HG03558 (cell line): ENCODE measurements at regions not wholly inside any gene's neighbourhood (a gene's known extent, or its start where the extent isn't known, plus 50 kb on each side); places are given as distances from the start of the nearest gene placed in this dataset.
"Not testable (repeated sequence)": the region's sequence is repeated elsewhere in the genome, so short reads cannot be mapped to it uniquely, and the experiment has no call there.

ENCODE experiments used
- ATAC-seq: cut with Tn5 transposase; IDR thresholded peaks from one replicate; pipeline ENCODE4 v1.9.1; 2021; ENCODE audit warnings: moderate number of reproducible peaks; ENCODE audit not compliant: unreplicated experiment; ENCODE audit errors: extremely low read depth

DNA sequence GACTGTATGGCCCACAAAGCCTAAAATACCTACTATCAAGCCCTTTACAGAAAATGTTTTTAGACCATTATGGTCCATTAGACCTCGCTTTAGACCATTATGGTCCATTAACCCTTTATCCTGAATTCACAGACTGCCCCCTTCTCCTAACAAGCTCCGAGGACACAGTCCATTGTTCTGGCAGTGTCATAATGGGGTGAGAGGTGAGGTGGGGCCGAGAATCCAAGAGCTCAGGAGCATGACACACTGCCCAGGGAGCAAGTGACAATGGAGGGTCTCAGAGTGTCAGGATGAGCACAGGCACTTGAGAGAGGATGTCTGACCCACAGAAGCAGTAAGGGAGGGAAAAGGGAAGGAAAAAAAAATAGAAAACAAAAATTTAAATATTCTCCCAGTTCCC, 212.4 kb upstream of the NT5E start:
- ATAC-seq = no peak

- ATAC-seq = no peak
Measured at GRCh38 chr6:85236636-85237035, 213.2 kb upstream of the NT5E start.

DNA sequence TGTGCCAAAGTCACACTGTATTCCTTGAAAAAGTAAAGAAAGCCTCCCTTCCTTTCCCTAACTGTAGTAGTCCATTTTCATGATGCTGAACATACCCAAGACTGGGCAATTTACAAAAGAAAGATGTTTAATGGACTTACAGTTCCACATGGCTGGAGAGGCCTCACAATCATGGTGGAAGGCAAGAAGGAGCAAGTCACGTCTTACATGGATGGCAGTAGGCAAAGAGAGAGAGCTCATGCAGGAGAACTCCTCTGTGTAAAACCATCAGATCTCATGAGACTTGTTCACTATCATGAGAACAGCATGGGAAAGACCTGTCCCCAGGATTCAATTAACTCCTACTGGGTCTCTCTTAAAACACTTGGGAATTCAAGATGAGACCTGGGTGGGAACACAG, 222.5 kb upstream of the NT5E start:
- ATAC-seq = not testable (repeated sequence)

DNA sequence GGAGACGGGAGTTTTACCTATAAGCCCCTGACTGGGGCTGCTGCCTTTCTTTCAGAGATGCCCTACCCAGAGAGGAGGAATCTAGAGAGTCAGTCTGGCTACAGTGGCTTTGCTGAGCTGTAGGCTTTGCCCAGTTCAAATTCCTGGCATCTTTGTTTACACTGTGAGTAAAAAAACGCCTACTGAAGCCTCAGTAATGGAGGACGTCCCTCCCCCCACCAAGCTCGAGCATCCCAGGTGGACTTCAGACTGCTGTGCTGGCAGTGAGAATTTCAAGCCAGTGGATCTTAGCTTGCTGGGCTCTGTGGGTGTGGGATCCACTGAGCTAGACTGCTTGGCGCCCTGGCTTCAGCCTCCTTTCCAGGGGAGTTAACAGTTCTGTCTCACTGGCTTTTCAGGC, 237.1 kb upstream of the NT5E start:
- ATAC-seq = not testable (repeated sequence)

- ATAC-seq = no peak
Measured at GRCh38 chr6:85195243-85195642, 254.6 kb upstream of the NT5E start.

- no peak for ATAC-seq
Measured at GRCh38 chr6:85193339-85193738, 256.5 kb upstream of the NT5E start.

DNA sequence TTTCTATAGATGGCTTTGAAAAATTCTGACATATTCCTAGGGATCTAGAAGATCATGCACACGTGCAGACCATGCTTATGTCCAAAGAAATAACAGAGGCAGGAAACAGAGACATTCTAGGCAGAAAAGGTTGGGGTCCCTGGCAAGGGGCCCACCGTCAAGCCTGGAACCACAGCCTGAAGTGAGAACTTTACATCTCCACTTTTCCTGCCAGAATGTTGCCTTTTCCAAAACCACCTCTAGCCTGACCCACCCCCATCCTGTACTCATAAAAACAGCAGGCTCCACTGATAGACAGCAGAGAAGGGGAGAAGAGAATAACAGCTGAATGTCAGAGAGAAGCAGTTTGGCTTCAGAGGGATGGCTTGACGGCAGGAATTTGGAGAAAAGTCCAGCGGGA, 257.3 kb upstream of the NT5E start:
- no peak for ATAC-seq

DNA sequence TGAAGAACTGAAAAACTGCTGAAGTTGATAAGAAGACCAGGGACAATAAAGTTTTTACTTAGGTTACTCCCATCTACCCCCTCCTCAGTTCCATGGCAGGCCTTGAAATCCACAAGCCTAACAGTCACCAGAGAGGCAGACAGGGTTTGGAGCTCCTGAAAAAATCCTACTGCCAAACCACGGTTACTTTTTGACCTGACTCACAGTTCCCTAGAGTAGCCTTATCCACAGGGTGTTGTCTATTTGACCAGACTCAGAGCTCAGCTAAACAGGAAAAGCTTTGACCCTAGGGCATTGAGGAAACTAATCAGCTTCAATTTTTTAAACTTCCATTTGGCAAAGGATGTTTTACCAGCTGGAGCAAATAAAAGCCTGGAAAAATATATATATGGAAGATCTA, 257.7 kb upstream of the NT5E start:
- ATAC-seq = no peak

DNA sequence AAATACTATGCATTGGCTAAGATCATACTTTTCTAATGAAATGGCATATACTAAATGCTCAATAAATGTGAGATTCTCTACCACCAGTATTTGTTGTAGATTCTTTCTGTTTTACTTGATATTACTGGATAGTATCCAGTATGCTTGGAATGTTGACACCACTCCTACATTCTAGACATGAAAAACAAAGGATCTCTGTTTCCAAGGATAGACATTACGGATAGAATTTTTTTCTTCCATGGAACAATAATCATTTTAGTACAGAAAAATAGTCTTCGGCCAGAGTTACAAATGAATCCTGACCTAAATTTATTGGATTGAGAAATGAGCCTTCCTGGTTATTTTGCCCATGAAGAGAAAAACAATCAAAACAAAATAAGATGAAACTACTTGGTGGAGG, 258.2 kb upstream of the NT5E start:
- ATAC-seq = no peak

GRCh38 chr6:85186546-85187175, 263.2 kb upstream of the NT5E start:
- no peak for ATAC-seq

GRCh38 chr6:85185977-85186376, 263.9 kb upstream of the NT5E start:
- ATAC-seq = no peak

DNA sequence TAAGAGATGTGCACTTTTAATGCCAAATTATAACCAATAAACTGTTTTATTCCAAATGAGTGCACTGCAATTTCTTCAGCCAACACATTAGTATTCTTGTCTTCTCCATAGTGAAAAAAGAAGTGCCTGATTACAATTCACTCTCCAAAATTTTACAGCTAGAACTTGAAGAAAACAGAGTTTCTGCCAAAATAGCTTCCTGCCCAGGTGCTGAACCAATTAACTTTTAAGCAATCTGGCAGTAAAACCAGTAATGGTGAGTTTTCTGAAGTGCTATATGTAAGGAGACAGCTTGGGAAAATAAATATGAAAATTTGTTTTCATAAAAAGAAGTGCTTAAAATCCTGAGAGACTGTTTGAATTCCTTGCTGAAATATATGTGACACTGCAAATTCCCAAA, 266.0 kb upstream of the NT5E start:
- ATAC-seq = no peak

DNA sequence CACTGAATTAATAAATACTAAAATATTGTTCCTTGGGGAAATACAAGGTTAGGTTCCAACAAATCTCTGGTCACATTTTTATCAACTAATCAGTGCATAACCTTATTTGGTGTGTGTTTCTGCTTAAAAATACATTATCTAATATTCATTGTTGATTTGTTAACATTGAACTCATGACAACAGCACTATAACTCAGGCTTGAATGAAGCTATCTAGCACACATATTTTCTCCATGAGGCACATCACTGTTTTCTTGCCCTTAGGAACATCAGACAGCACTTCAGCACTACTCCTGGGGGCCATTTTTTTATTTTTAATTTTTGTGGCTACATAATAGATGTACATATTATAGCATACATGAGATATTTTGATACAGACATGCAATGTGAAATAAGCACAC, 277.2 kb upstream of the NT5E start:
- ATAC-seq = no peak

DNA sequence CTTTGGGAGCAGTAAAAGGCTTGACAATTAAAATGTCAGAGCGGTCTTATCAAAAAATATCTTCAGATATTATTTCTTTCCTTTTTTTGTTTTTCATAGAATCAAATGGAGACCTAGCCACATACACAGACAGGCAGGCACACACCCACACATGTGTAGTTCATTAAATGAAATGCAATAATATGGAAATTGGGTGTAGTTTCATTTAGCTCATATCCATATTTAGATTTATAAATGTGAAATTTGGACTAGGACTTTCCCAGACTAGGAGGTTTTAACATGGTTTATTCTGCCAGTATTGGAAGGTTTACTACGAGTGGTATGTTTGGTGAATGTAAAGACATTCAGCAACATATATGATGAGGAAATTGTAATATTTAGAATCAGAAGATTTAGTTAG, 277.7 kb upstream of the NT5E start:
- no peak for ATAC-seq

DNA sequence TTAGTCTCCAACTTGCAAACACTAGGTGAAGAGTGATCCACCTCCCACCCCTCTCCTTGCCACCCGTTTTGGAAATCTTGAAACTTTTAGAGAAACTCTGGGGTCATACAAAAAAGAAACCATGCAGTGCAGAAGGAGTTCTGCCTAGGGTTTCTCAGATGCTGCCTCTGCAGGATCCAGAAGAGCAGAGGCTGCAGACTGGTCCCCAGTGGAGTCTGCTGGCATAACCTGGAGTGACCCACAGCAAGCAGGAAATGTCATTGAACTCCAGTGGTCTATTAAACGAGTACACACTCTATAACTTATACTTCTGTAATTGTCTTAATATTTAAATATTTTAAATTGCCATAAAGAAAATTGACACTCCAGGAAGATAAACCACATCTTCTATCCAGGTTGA, 280.7 kb upstream of the NT5E start:
- ATAC-seq = no peak

DNA sequence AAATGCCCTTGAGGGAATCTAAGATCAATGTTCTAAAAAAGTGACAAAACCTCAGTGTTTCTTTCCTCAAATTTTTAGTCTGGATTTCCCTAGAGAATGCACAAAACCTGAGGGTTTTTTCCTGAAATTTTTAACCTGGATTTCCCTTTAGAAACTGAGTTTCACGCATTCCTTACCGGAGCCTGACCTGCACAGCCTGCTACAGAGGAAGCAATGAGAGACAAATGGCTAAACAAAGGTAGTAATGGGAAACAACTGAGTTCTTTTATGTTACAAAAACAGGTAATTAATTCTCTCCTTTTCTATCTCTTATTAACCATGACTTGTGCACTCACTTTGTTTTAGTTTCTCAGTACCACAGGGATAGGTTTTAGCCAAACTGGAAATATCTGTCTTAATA, 281.7 kb upstream of the NT5E start:
- ATAC-seq = no peak

DNA sequence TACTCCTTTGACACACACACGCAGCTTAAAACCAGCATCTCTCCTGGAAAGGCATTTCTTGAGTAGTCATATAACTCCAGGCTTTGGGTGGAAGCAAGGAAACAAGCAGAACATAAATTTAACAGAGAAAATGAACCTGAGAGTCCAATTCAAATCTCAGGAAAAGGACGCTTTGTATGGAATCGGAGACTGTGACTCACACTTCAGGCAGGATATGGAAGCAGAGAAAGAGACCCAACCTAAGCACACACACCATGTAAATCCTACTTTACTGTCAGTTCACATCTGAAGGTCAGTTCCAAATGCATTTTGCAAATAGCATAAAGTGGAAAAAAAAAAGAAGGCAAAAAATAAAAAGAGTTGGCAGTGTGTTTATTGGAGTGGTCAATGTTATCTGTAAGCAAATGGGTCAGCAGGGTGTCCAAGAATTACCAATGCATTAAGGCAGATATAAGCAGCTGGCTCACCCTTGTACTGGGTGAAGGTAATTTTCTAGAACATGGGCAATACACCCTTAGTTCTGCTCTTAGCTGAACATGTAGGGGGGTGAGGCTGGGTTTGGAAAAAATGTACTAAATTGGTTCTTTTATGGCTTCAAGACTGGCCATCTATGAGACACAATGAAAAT, 283.7 kb upstream of the NT5E start:
- ATAC-seq = no peak

DNA sequence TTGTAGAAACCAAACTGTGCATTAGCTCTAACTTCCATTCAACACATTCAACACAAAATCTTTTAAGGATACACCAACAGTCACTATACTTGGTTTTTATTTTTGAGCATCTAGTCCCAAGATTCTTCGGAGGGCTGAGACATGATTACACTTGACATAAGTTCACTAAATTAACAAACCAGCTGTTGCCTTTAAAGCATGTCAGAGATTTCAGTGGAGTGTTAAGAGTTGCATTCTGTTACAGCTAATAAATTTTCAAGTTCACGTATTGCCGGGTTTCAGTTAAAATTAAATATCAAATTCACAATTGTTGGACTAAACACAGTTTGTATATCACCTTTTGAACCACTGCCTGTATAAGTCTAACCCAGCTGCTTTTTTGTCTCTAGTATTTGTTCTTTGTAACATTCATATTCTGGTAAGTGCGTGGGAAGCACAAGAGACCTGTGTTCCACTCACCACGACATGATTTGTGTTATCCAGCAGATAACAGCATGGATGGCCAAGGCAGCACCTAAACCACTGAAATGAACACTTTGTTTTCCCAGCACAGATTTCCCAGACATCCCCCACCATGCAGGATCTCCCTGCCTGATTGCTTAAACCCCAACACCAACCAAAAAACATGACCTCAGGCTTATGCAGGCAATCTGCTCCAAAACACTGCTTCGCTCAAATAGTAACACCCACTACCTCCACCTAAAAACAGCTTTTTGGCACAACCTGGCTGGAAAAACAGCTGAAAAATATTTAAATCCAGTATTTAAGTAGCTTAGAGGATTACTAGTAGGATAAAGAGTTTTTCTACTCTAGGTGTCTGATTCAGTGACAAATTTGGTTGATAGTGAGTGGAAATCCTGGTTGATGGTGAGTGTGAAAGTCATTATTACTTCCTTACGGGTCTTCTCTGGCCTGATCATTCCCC, 286.5 kb upstream of the NT5E start:
- ATAC-seq = no peak

DNA sequence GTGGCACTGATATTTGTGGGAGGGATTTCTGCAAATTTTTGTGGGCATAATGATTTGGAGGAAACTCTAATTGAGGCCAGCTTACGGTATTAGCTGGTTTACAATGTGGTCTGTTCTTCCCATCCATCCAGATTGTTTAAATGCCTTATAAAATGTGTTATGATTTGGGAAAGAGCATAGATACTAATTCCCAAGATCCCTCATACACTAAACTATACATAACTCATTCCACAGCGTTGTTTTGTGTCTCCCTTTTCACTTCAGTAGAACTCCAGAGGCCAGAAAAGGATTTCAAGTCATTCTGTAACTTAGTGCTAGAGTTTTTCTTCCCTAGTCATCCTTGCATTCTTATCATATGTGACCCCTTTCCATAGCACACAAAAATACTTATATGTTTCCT, 292.6 kb upstream of the NT5E start:
- no peak for ATAC-seq

DNA sequence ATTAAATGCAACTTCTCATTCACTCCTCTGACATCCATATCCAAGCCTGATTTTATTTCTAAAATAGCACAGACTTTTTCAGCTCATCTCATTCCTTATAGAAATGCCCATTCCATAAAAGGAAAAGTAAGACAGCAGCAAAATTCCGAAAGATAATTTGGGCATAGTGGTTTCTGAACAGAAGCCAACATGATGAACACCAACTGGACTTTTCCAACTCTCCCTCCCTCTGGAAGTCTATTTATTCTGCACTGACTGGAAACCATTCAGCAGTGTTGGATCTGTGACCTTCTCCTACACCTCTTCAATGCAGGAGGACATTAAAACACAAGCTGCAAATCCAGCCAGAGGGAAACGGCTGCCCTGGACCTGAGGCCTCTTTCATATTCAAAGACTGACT, 306.2 kb upstream of the NT5E start:
- ATAC-seq = no peak

GRCh38 chr6:85137865-85138264, 312.0 kb upstream of the NT5E start:
- ATAC-seq = no peak
